Bronchial epithelial cell (primary cell): ENCODE measurements at regions not wholly inside any gene's neighbourhood (a gene's known extent, or its start where the extent isn't known, plus 50 kb on each side); places are given as distances from the start of the nearest gene placed in this dataset.

ENCODE experiments used
- DNase-seq: peaks from one replicate; pipeline ENCODE4 v3.0.0-alpha.2; 2010; ENCODE audit warnings: low read depth
- FAIRE-seq: peaks from 2 replicates; lab custom pipeline; 2011; peaks lifted over from hg19 to GRCh38; lab: Jason Lieb, UNC
- H3K27me3 ChIP-seq: 2 replicates; pipeline ENCODE4 v1.5.1; 2011; ENCODE audit warnings: low read length; ENCODE audit not compliant: control insufficient read depth, insufficient read depth
- H3K36me3 ChIP-seq: 2 replicates; pipeline ENCODE4 v1.5.1; 2011; ENCODE audit warnings: low read length; ENCODE audit not compliant: control insufficient read depth, insufficient read depth
- H3K4me3 ChIP-seq: 2 replicates; pipeline ENCODE4 v1.5.1; 2011; ENCODE audit warnings: mild to moderate bottlenecking, low read depth, low read length, control low read depth
- TF ChIP-seq, protein P1 (sequence below): IDR thresholded peaks from 2 replicates; pipeline ENCODE4 v1.5.1; 2011; ENCODE audit warnings: mild to moderate bottlenecking, moderate library complexity, low read length, control low read depth, inconsistent platforms; ENCODE audit not compliant: insufficient read depth, severe bottlenecking

DNA sequence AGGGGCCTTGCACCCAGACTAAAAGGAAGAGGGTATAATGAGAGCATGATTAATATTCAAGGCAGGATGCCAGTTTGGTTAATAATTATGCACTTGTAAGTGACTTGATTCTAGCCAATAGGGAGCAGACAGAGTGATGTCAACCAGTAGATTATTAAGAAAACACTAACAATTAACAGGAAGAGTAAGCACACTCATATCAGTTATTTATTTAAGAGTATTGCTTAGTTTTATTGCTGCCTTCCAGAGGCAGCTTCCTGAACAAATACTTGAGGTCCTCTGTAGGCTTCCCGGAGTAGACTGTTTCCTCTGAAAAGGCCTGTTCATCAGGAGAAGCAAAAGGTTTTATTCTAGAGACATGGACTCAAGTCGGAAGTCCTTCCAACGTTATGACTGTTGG is 129.1 kb upstream of the AFF2 start:
- Histone ChIP-seq H3K27me3 (no peaks in the 10 kb centered on the region), H3K36me3 (no peaks in the 10 kb centered on the region), H3K4me3 (no peak overlapping the region)
- FAIRE-seq (no peak), DNase-seq (no peak)
- TF ChIP-seq, protein P1, sequence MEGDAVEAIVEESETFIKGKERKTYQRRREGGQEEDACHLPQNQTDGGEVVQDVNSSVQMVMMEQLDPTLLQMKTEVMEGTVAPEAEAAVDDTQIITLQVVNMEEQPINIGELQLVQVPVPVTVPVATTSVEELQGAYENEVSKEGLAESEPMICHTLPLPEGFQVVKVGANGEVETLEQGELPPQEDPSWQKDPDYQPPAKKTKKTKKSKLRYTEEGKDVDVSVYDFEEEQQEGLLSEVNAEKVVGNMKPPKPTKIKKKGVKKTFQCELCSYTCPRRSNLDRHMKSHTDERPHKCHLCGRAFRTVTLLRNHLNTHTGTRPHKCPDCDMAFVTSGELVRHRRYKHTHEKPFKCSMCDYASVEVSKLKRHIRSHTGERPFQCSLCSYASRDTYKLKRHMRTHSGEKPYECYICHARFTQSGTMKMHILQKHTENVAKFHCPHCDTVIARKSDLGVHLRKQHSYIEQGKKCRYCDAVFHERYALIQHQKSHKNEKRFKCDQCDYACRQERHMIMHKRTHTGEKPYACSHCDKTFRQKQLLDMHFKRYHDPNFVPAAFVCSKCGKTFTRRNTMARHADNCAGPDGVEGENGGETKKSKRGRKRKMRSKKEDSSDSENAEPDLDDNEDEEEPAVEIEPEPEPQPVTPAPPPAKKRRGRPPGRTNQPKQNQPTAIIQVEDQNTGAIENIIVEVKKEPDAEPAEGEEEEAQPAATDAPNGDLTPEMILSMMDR = no peak

DNA sequence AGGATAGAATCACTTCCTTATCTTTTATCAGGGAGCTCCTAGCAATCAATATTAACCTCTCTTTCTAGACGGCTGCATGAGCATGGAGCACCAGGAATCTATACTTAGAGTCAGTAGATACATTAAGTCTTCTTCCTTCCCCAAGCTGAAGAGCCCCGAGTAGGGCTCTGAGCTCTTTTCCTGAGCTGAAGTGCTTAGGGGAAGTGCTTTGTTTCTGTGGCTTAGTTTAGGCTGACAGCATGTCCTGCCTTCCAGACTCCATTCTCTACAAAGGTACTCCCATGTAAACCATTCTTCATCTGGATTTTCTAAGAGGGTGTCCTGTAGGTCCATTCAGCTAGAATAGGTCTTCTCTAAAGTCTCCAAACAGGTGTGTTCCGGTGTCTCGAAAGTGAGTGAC is 127.5 kb upstream of the AFF2 start:
- TF ChIP-seq, protein P1 = no peak

DNA sequence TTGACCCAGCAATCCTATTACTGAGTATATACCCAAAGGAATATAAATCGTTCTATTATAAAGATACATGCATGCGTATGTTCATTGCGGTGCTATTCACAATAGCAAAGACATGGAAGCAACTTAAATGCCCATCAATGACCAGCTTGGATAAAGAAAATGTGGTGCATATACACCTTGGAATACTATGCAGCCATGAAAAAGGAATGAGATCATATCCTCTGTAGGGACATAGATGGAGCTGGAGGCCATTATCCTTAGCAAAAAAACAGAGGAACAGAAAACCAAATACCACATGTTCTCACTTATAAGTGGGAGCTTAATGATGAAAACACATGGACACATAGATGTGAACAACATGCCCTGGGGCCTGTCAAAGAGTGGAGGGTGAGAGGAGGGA is 124.1 kb upstream of the AFF2 start:
- Histone ChIP-seq H3K27me3 (no peaks in the 10 kb centered on the region), H3K4me3 (no peak overlapping the region), H3K36me3 (no peaks in the 10 kb centered on the region)
- FAIRE-seq (no peak), DNase-seq (no peak)
- TF ChIP-seq, protein P1 = no peak

More for the DNA sequence above, 127.5 kb upstream of the AFF2 start:
- Histone ChIP-seq H3K27me3 (no peaks in the 10 kb centered on the region), H3K36me3 (no peaks in the 10 kb centered on the region), H3K4me3 (no peak overlapping the region)
- no peak for FAIRE-seq
- DNase-seq = no peak

DNA sequence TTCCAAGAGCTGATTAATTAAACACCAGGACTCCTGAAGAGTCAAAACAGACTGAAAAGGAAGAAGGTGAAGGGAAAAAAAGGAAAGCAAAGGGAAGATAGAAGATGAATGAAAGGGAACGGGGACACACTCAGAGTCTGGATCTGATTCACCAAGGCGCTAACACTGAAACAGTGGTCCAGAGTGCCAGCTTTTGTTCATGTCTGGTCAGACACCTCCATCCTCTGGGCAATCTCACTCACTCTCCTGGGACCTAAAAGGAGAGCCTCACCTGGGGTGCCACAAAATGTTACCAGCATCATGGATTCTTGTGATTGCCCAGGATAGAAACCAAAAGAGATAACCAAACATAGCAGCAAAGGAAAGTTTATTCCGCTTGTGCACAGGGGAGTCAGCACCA is 120.3 kb upstream of the AFF2 start:
- TF ChIP-seq, protein P1 = no peak
- Histone ChIP-seq H3K36me3 (no peaks in the 10 kb centered on the region), H3K27me3 (no peaks in the 10 kb centered on the region), H3K4me3 (no peak overlapping the region)
- DNase-seq (no peak), FAIRE-seq (no peak)

DNA sequence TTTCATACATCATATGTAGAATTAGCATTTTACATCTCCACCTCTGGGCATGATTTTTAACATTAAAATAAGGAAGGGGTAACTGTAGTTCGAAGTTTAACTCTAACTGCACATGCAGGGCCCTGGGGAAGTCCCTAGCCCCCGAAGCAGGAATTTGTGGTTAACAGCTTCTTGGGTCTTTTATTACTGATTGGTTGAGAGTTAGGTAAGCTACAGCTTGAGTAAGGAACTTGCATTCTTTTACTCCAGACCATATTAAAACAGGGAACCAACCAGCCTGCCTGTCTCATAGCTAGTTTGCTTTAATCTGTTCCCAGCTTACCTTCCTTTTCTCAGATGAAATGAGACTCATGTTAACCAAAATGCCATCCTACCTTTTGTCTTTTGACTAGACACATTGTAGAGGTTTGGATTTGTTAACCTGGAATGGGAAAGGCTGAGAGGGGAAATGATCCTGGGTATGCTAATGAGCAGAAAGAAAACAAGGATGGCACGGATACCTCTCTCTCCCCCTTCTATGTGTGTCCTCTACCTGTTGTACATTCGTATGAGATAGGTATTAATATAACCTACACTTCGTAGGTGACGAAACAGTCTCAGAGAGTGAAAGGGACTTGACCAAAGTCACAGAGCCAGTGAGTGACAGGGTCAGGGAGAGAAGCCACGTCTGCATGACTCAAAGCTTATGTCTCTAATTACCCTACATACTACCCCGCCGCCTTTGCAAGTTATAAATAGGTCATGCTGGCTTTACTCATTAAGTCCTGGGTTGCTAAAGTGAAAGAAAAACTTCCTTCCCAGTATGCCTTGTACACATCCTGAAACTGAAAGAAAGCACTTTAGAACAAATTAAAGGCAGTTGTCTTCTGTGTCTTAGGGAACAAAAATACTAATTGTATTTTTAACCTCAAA is 119.5 kb upstream of the AFF2 start:
- FAIRE-seq (no peak), DNase-seq (no peak)
- TF ChIP-seq, protein P1 = no peak
- Histone ChIP-seq H3K4me3 (no peak overlapping the region), H3K36me3 (no peaks in the 10 kb centered on the region), H3K27me3 (no peaks in the 10 kb centered on the region)

DNA sequence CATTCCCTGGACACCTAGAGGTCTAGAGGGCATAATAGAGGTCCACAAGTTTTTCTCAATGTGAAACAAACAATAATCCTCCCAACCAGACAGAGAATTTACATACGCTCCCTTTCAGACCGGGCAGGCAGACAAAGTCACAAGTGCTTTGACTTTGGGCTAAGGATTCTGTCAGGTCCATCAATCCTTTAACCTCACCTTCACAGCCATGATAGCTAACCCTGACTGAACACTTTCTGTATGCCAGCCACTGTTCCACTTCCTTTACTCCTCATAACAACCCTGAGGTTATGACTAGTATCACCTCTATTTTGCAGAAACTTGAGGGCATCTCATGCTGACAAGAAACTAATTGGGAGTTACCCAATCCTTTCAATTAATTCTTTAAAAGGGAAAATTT is 118.8 kb upstream of the AFF2 start:
- no peaks in the 10 kb centered on the region for H3K36me3 ChIP-seq

More for the DNA sequence above, 118.8 kb upstream of the AFF2 start:
- DNase-seq = no peak
- Histone ChIP-seq H3K27me3 (no peaks in the 10 kb centered on the region), H3K4me3 (no peak overlapping the region)
- TF ChIP-seq, protein P1 = no peak
- no peak for FAIRE-seq
